H9 (cell line): ENCODE measurements at regions not wholly inside any gene's neighbourhood (a gene's known extent, or its start where the extent isn't known, plus 50 kb on each side); places are given as distances from the start of the nearest gene placed in this dataset.

Experiments
- DNase-seq: peaks from one replicate; pipeline ENCODE4 v3.0.0-alpha.2; 2017
- H2AFZ ChIP-seq: one replicate; pipeline ENCODE4 v1.6.1; 2013; ENCODE audit warnings: mild to moderate bottlenecking, low read length, control low read depth, moderate library complexity
- H2AK5ac ChIP-seq: 2 replicates; pipeline ENCODE4 v1.6.1; 2013; ENCODE audit warnings: low read length, control low read depth, mixed read lengths; ENCODE audit not compliant: insufficient read length
- H2BK120ac ChIP-seq: one replicate; pipeline ENCODE4 v1.6.1; 2013; ENCODE audit warnings: low read depth, mild to moderate bottlenecking, low read length, control low read depth, inconsistent platforms; ENCODE audit not compliant: poor library complexity, severe bottlenecking
- H2BK12ac ChIP-seq: 2 replicates; pipeline ENCODE4 v1.6.1; 2013; ENCODE audit warnings: low read length, control low read depth, mixed read lengths, low read depth; ENCODE audit not compliant: insufficient read length
- H2BK15ac ChIP-seq: 2 replicates; pipeline ENCODE4 v1.6.1; 2013; ENCODE audit warnings: low read depth, low read length, control low read depth
- H2BK20ac ChIP-seq: one replicate; pipeline ENCODE4 v1.6.1; 2013; ENCODE audit warnings: low read depth, mild to moderate bottlenecking, low read length, control low read depth, inconsistent platforms; ENCODE audit not compliant: poor library complexity, severe bottlenecking
- H2BK5ac ChIP-seq: 2 replicates; pipeline ENCODE4 v1.6.1; 2013; ENCODE audit warnings: low read length, control low read depth, mixed read lengths; ENCODE audit not compliant: insufficient read length
- H3K14ac ChIP-seq: 2 replicates; pipeline ENCODE4 v1.6.1; 2013; ENCODE audit warnings: low read length, control low read depth; ENCODE audit not compliant: insufficient read depth
- H3K18ac ChIP-seq: 2 replicates; pipeline ENCODE4 v1.6.1; 2013; ENCODE audit warnings: low read depth, mild to moderate bottlenecking, mixed read lengths, low read length, control low read depth; ENCODE audit not compliant: insufficient read length
- H3K23ac ChIP-seq: 2 replicates; pipeline ENCODE4 v1.6.1; 2013; ENCODE audit warnings: low read length, control low read depth, mixed read lengths, low read depth; ENCODE audit not compliant: insufficient read length
- H3K23me2 ChIP-seq: 2 replicates; pipeline ENCODE4 v1.6.1; 2013; ENCODE audit warnings: low read depth, mild to moderate bottlenecking, mixed read lengths, low read length, control low read depth; ENCODE audit not compliant: insufficient read length, poor library complexity, severe bottlenecking
- H3K27ac ChIP-seq: 2 replicates; pipeline ENCODE4 v1.5.1; 2013; ENCODE audit warnings: low read length, control low read depth, mixed read lengths, low read depth; ENCODE audit not compliant: insufficient read length
- H3K27me3 ChIP-seq: 2 replicates; pipeline ENCODE4 v1.6.1; 2013; ENCODE audit warnings: low read length, control low read depth, inconsistent platforms; ENCODE audit not compliant: insufficient read depth
- H3K4ac ChIP-seq: 2 replicates; pipeline ENCODE4 v1.6.1; 2013; ENCODE audit warnings: low read depth, mild to moderate bottlenecking, control low read depth, inconsistent platforms, low read length, moderate library complexity
- H3K4me1 ChIP-seq: 2 replicates; pipeline ENCODE4 v1.6.1; 2013; ENCODE audit warnings: low read length, control low read depth, inconsistent platforms; ENCODE audit not compliant: insufficient read depth
- H3K4me2 ChIP-seq: 2 replicates; pipeline ENCODE4 v1.6.1; 2013; ENCODE audit warnings: low read length, control low read depth, mixed read lengths; ENCODE audit not compliant: insufficient read length, insufficient read depth
- H3K56ac ChIP-seq: 2 replicates; pipeline ENCODE4 v1.6.1; 2013; ENCODE audit warnings: low read depth, mild to moderate bottlenecking, mixed read lengths, low read length, control low read depth; ENCODE audit not compliant: insufficient read length
- H3K79me1 ChIP-seq: 2 replicates; pipeline ENCODE4 v1.6.1; 2013; ENCODE audit warnings: low read depth, mild to moderate bottlenecking, moderate library complexity, low read length, control low read depth, inconsistent platforms; ENCODE audit not compliant: insufficient read depth, poor library complexity, severe bottlenecking
- H3K79me2 ChIP-seq: 2 replicates; pipeline ENCODE4 v1.6.1; 2013; ENCODE audit warnings: low read length, control low read depth, inconsistent platforms; ENCODE audit not compliant: insufficient read depth
- H3K9ac ChIP-seq: 2 replicates; pipeline ENCODE4 v1.6.1; 2013; ENCODE audit warnings: low read length, control low read depth, mixed read lengths; ENCODE audit not compliant: insufficient read length; ENCODE audit errors: extremely low read depth
- H3K9me3 ChIP-seq: one replicate; pipeline ENCODE4 v1.6.1; 2013; ENCODE audit warnings: low read depth, low read length, inconsistent platforms; ENCODE audit not compliant: control insufficient read depth
- H3T11ph ChIP-seq: one replicate; pipeline ENCODE4 v1.6.1; 2013; ENCODE audit warnings: mild to moderate bottlenecking, low read length, control low read depth, inconsistent platforms
- H4K20me1 ChIP-seq: one replicate; pipeline ENCODE4 v1.6.1; 2013; ENCODE audit not compliant: control insufficient read depth, insufficient read length, insufficient read depth
- H4K5ac ChIP-seq: 2 replicates; pipeline ENCODE4 v1.6.1; 2013; ENCODE audit warnings: low read depth, mild to moderate bottlenecking, mixed read lengths, low read length, control low read depth; ENCODE audit not compliant: insufficient read length
- H4K8ac ChIP-seq: replicated peaks from 2 replicates; pipeline ENCODE4 v1.6.1; 2013; ENCODE audit warnings: low read length, control low read depth, mixed read lengths, low read depth; ENCODE audit not compliant: insufficient read length
- H4K91ac ChIP-seq: 2 replicates; pipeline ENCODE4 v1.6.1; 2013; ENCODE audit warnings: low read depth, mild to moderate bottlenecking, moderate library complexity, mixed read lengths, low read length, control low read depth; ENCODE audit not compliant: insufficient read length
- H3K27ac Mint-ChIP-seq, 3 experiments: 2 replicates in 2 of 3; 3 replicates in 1 of 3; pipeline ENCODE4 v1.8.0; 2020 to 2021; ENCODE audit warnings: mixed read lengths in 3 of 3, mild to moderate bottlenecking in 1 of 3, moderate library complexity in 1 of 3
- H3K27me3 Mint-ChIP-seq: 2 replicates; pipeline ENCODE4 v1.8.0; 2021; ENCODE audit warnings: low read depth, mild to moderate bottlenecking, moderate library complexity, mixed read lengths
- H3K36me3 Mint-ChIP-seq, 3 experiments: 2 replicates in 2 of 3; 3 replicates in 1 of 3; pipeline ENCODE4 v1.8.0; 2020 to 2021; ENCODE audit warnings: low read depth in 3 of 3, mixed read lengths in 3 of 3; ENCODE audit not compliant: insufficient read depth in 1 of 3
- H3K4me1 Mint-ChIP-seq, 2 experiments: 2 replicates each; pipeline ENCODE4 v1.8.0; 2020; ENCODE audit warnings: mixed read lengths in 2 of 2
- H3K4me3 Mint-ChIP-seq, 2 experiments: 2 replicates in 1 of 2; 3 replicates in 1 of 2; pipeline ENCODE4 v1.8.0; 2020 to 2021; ENCODE audit warnings: mild to moderate bottlenecking in 2 of 2, mixed read lengths in 2 of 2, moderate library complexity in 1 of 2
- H3K9me3 Mint-ChIP-seq, 2 experiments: 2 replicates in 1 of 2; 3 replicates in 1 of 2; pipeline ENCODE4 v1.8.0; 2020; ENCODE audit warnings: mild to moderate bottlenecking in 2 of 2, mixed read lengths in 2 of 2, moderate library complexity in 1 of 2
- WGBS: extraction: QIAGEN DNeasy Blood & Tissue Kit; methylation state at CpG from one replicate; pipeline ENCODE4 v1.1.7; 2013; ENCODE audit warnings: missing lambda C conversion rate, low lambda C conversion rate, mixed read lengths; ENCODE audit not compliant: insufficient read length; ENCODE audit errors: extremely low coverage; 5-methylcytosine and 5-hydroxymethylcytosine counted together
- TF ChIP-seq, protein P1 (sequence below): fragments of 200-600 bp; sonication (generic); conservative IDR thresholded peaks from 3 replicates; pipeline ENCODE4 v1.8.0; 2021; ENCODE audit warnings: antibody characterized with exemption, mild to moderate bottlenecking

DNA sequence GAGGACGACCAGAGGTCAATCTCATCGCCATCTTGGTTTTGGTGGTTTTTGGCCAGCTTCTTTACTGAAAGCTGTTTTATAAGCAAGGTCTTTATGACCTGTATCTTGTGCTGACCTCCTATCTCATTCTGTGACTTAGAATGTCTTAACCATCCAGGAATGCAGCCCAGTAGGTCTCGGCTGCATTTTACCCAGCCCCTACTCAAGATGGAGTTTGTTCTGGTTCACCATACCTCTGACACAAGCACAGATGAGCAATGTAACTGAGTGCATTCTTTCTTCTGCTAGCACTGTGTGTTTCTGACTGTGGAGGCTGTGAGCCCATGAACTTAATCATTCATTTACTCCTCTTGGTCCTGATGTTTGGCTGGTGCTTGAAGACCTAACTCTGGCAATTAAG lies 794.5 kb upstream of the CELF2 start:
- H3K27me3 ChIP-seq, result no peaks in the 10 kb centered on the region
- H2AFZ ChIP-seq, result no peak overlapping the region
- H4K5ac ChIP-seq, result no peak overlapping the region
- WGBS, result no CpG with 5 or more reads among the region's 3 CpGs
- no peaks in the 10 kb centered on the region for H3K9me3 ChIP-seq
- Mint-ChIP-seq H3K4me3 (no peak overlapping the region), H3K36me3 (peaks cover 0 to 7% (median 0%) of the 10 kb centered on the region in 3 experiments; a peak in 5 of 7 replicates), H3K27me3 (no peaks in the 10 kb centered on the region), H3K4me1 (0 out of 4 replicates have a peak, but pooled peaks cover 0 to 4% of the 10 kb centered on the region in 2 experiments), H3K27ac (no peak overlapping the region), H3K9me3 (peaks cover 0 to under 1% of the 10 kb centered on the region in 2 experiments; a peak in 1 of 5 replicates)
- no peaks in the 10 kb centered on the region for H3K23me2 ChIP-seq
- H3T11ph ChIP-seq, result no peak overlapping the region
- no peak overlapping the region for H3K18ac ChIP-seq
- no peaks in the 10 kb centered on the region for H3K79me1 ChIP-seq
- H3K4me2 ChIP-seq, result no peak overlapping the region
- H2BK20ac ChIP-seq, result no peak overlapping the region
- DNase-seq, result no peak
- H3K27ac ChIP-seq, result no peak overlapping the region
- H3K23ac ChIP-seq, result no peak overlapping the region
- H4K91ac ChIP-seq, result no peak overlapping the region
- H2BK12ac ChIP-seq, result no peak overlapping the region
- H3K4me1 ChIP-seq, result peaks cover 3% of the 10 kb centered on the region; the same call in 1 of the 2 replicates
- H3K9ac ChIP-seq, result no peak overlapping the region
- H4K20me1 ChIP-seq, result no peaks in the 10 kb centered on the region
- no peak overlapping the region for H2AK5ac ChIP-seq
- TF ChIP-seq, protein P1, sequence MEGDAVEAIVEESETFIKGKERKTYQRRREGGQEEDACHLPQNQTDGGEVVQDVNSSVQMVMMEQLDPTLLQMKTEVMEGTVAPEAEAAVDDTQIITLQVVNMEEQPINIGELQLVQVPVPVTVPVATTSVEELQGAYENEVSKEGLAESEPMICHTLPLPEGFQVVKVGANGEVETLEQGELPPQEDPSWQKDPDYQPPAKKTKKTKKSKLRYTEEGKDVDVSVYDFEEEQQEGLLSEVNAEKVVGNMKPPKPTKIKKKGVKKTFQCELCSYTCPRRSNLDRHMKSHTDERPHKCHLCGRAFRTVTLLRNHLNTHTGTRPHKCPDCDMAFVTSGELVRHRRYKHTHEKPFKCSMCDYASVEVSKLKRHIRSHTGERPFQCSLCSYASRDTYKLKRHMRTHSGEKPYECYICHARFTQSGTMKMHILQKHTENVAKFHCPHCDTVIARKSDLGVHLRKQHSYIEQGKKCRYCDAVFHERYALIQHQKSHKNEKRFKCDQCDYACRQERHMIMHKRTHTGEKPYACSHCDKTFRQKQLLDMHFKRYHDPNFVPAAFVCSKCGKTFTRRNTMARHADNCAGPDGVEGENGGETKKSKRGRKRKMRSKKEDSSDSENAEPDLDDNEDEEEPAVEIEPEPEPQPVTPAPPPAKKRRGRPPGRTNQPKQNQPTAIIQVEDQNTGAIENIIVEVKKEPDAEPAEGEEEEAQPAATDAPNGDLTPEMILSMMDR, result no peak
- H3K79me2 ChIP-seq, result no peaks in the 10 kb centered on the region
- H2BK5ac ChIP-seq, result no peak overlapping the region
- no peak overlapping the region for H3K4ac ChIP-seq
- H4K8ac ChIP-seq, result no peak overlapping the region
- H3K56ac ChIP-seq, result no peak overlapping the region
- no peak overlapping the region for H3K14ac ChIP-seq
- no peak overlapping the region for H2BK15ac ChIP-seq
- no peak overlapping the region for H2BK120ac ChIP-seq
